ENCODE measurements at regions not wholly inside any gene's neighbourhood (a gene's known extent, or its start where the extent isn't known, plus 50 kb on each side); places are given as distances from the start of the nearest gene placed in this dataset.

- H3K4me2 ChIP-seq (ENCODE audit: insufficient read depth, insufficient read length, low read length), result no peak overlapping the region
- no peak overlapping the region for H2AFZ ChIP-seq (ENCODE audit: low read length)
- no peak overlapping the region for H2BK5ac ChIP-seq (ENCODE audit: insufficient read length, low read length)
- WGBS (ENCODE audit: extremely low coverage, insufficient read length, low lambda C conversion rate), result no CpG with 5 or more reads among the region's 2 CpGs
- H3K27ac ChIP-seq (ENCODE audit: insufficient read length, low read depth, low read length), result no peak overlapping the region
- H3K14ac ChIP-seq (ENCODE audit: insufficient read depth, low read length), result no peak overlapping the region
- no peaks in the 10 kb centered on the region for H3K79me1 ChIP-seq (ENCODE audit: insufficient read depth, low read depth, low read length, poor library complexity, severe bottlenecking)
- Mint-ChIP-seq H3K4me3 (no peak overlapping the region), H3K27ac (no peak overlapping the region), H3K27me3 (ENCODE audit: low read depth) (no peaks in the 10 kb centered on the region; the same call in 1 of the 2 replicates), H3K36me3 (ENCODE audit: insufficient read depth in 1 of 3, low read depth in 3 of 3) (no peaks in the 10 kb centered on the region; a peak in 1 of 7 replicates), H3K4me1 (peaks cover 0 to 6% of the 10 kb centered on the region in 2 experiments; a peak in 2 of 4 replicates), H3K9me3 (peaks cover 7 to 14% of the 10 kb centered on the region in 2 experiments; a peak in 4 of 5 replicates)
- H3K79me2 ChIP-seq (ENCODE audit: insufficient read depth, low read length), result no peaks in the 10 kb centered on the region
- no peaks in the 10 kb centered on the region for H3K27me3 ChIP-seq (ENCODE audit: insufficient read depth, low read length)
- no peak overlapping the region for H4K5ac ChIP-seq (ENCODE audit: insufficient read length, low read depth, low read length)
- H2AK5ac ChIP-seq (ENCODE audit: insufficient read length, low read length), result no peak overlapping the region
- no peak overlapping the region for H2BK120ac ChIP-seq (ENCODE audit: low read depth, low read length, poor library complexity, severe bottlenecking)
- H3K23ac ChIP-seq (ENCODE audit: insufficient read length, low read depth, low read length), result no peak overlapping the region
- no peak overlapping the region for H2BK20ac ChIP-seq (ENCODE audit: low read depth, low read length, poor library complexity, severe bottlenecking)
- no peaks in the 10 kb centered on the region for H3K9me3 ChIP-seq (ENCODE audit: control insufficient read depth, low read depth, low read length)
- H3T11ph ChIP-seq (ENCODE audit: low read length), result no peak overlapping the region
- no peak overlapping the region for H3K9ac ChIP-seq (ENCODE audit: extremely low read depth, insufficient read length, low read length)
- H2BK15ac ChIP-seq (ENCODE audit: low read depth, low read length), result no peak overlapping the region
- no peak overlapping the region for H3K56ac ChIP-seq (ENCODE audit: insufficient read length, low read depth, low read length)
- no peak for TF ChIP-seq CTCF (conservative IDR thresholded peaks at IDR 0.05)
- H3K4ac ChIP-seq (ENCODE audit: low read depth, low read length), result no peak overlapping the region
- H3K18ac ChIP-seq (ENCODE audit: insufficient read length, low read depth, low read length), result no peak overlapping the region
- no peaks in the 10 kb centered on the region; the same call in 1 of the 2 replicates for H3K4me1 ChIP-seq (ENCODE audit: insufficient read depth, low read length)
- H3K23me2 ChIP-seq (ENCODE audit: insufficient read length, low read depth, low read length, poor library complexity, severe bottlenecking), result no peaks in the 10 kb centered on the region
- H4K20me1 ChIP-seq (ENCODE audit: control insufficient read depth, insufficient read depth, insufficient read length), result no peaks in the 10 kb centered on the region
- H4K91ac ChIP-seq (ENCODE audit: insufficient read length, low read depth, low read length), result no peak overlapping the region
- no peak overlapping the region for H2BK12ac ChIP-seq (ENCODE audit: insufficient read length, low read depth, low read length)
- DNase-seq, result no peak
- no peak overlapping the region for H4K8ac ChIP-seq (replicated peaks; ENCODE audit: insufficient read length, low read depth, low read length)
Observed at GRCh38 chr20:16661756-16662155, 68.1 kb upstream of the SNRPB2 start.
